ENCODE measurements at regions not wholly inside any gene's neighbourhood (a gene's known extent, or its start where the extent isn't known, plus 50 kb on each side); places are given as distances from the start of the nearest gene placed in this dataset.

DNA sequence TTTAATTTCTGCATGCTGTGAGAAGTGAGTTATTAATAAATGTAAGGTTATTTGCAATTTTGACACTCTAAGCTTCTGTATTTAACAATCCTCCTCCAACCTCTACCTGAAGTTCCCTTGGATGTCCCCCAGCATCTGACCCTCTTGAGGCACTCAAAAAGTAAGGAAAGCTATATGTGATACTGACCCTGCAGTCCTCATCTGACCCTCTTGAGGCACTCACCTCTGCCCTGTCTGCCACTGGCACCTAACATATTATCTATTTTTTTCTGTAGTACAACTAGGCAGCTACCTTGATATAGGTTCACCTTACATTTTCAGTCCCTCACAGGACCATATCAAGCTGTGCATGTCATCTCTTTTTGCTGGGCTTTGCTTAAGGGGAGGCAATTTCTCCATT, 583.4 kb upstream of the PKDCC start:
- TF ChIP-seq CTCF (IDR thresholded peaks at IDR 0.05): no peak
- no peak for TF ChIP-seq EP300 (IDR thresholded peaks at IDR 0.05)
